ENCODE measurements at regions not wholly inside any gene's neighbourhood (a gene's known extent, or its start where the extent isn't known, plus 50 kb on each side); places are given as distances from the start of the nearest gene placed in this dataset.

- no peaks in the 10 kb centered on the region for H3K36me3 ChIP-seq
- DNase-seq: no peak
- H3K4me1 ChIP-seq: no peaks in the 10 kb centered on the region
- intact Hi-C loops (cut with DNase I; ENCODE audit: low total_unique reads): no loop called here
- no peak for TF ChIP-seq CTCF (IDR thresholded peaks at IDR 0.05)
- TF ChIP-seq POLR2A (IDR thresholded peaks at IDR 0.05): no peak
- no peak overlapping the region for H3K4me3 ChIP-seq
- H3K27me3 ChIP-seq: no peaks in the 10 kb centered on the region
- no peak overlapping the region for H3K27ac ChIP-seq
- no peaks in the 10 kb centered on the region for H3K9me3 ChIP-seq
Measured at GRCh38 chr12:65565601-65566560, 258.4 kb upstream of the HMGA2 start.

- H3K27me3 ChIP-seq: no peaks in the 10 kb centered on the region
- H3K4me3 ChIP-seq: no peak overlapping the region
- no peak for DNase-seq
- no peak for TF ChIP-seq POLR2A (IDR thresholded peaks at IDR 0.05)
- TF ChIP-seq CTCF (IDR thresholded peaks at IDR 0.05): no peak
- intact Hi-C loops (cut with DNase I; ENCODE audit: low total_unique reads): no loop called here
- no peaks in the 10 kb centered on the region for H3K9me3 ChIP-seq
- H3K27ac ChIP-seq: no peak overlapping the region
- H3K4me1 ChIP-seq: no peaks in the 10 kb centered on the region
- H3K36me3 ChIP-seq: no peaks in the 10 kb centered on the region
Measured at GRCh38 chr12:65566751-65567150, 257.5 kb upstream of the HMGA2 start.

GRCh38 chr12:65567820-65568219 lies 256.5 kb upstream of the HMGA2 start:
- Histone ChIP-seq H3K4me3 (no peak overlapping the region), H3K27me3 (no peaks in the 10 kb centered on the region), H3K9me3 (no peaks in the 10 kb centered on the region), H3K27ac (no peak overlapping the region), H3K36me3 (no peaks in the 10 kb centered on the region), H3K4me1 (no peaks in the 10 kb centered on the region)
- intact Hi-C loops (cut with DNase I; ENCODE audit: low total_unique reads): no loop called here
- no peak for TF ChIP-seq POLR2A (IDR thresholded peaks at IDR 0.05)
- TF ChIP-seq CTCF (IDR thresholded peaks at IDR 0.05): no peak
- DNase-seq: no peak

GRCh38 chr12:65568517-65568916 lies 255.8 kb upstream of the HMGA2 start:
- Histone ChIP-seq H3K4me1 (no peaks in the 10 kb centered on the region), H3K27me3 (no peaks in the 10 kb centered on the region), H3K36me3 (no peaks in the 10 kb centered on the region), H3K9me3 (no peaks in the 10 kb centered on the region), H3K4me3 (no peak overlapping the region), H3K27ac (no peak overlapping the region)
- DNase-seq: no peak
- TF ChIP-seq CTCF (IDR thresholded peaks at IDR 0.05) (no peak), POLR2A (IDR thresholded peaks at IDR 0.05) (no peak)
- intact Hi-C loops (cut with DNase I; ENCODE audit: low total_unique reads): no loop called here

GRCh38 chr12:65570451-65571130 lies 253.7 kb upstream of the HMGA2 start:
- no peaks in the 10 kb centered on the region for H3K27me3 ChIP-seq
- no peak for DNase-seq
- no peak overlapping the region for H3K4me3 ChIP-seq
- peaks cover 0 to 18% of the 10 kb centered on the region in 2 donors for H3K9me3 ChIP-seq
- H3K4me1 ChIP-seq: no peaks in the 10 kb centered on the region
- no peak overlapping the region for H3K27ac ChIP-seq
- no peak for TF ChIP-seq CTCF (IDR thresholded peaks at IDR 0.05)
- no peak for TF ChIP-seq POLR2A (IDR thresholded peaks at IDR 0.05)
- intact Hi-C loops (cut with DNase I; ENCODE audit: low total_unique reads): no loop called here
- no peaks in the 10 kb centered on the region for H3K36me3 ChIP-seq

Measured in uterus (tissue), 3 donors.